HG03135 (cell line): ENCODE measurements at regions not wholly inside any gene's neighbourhood (a gene's known extent, or its start where the extent isn't known, plus 50 kb on each side); places are given as distances from the start of the nearest gene placed in this dataset.
A peak's percentile ranks its signal among the peaks of the same experiment; 100 is the strongest.

Source experiments
- ATAC-seq: cut with Tn5 transposase; IDR thresholded peaks from one replicate; pipeline ENCODE4 v1.9.1; 2021; ENCODE audit warnings: mild to moderate bottlenecking, moderate library complexity; ENCODE audit not compliant: unreplicated experiment

DNA sequence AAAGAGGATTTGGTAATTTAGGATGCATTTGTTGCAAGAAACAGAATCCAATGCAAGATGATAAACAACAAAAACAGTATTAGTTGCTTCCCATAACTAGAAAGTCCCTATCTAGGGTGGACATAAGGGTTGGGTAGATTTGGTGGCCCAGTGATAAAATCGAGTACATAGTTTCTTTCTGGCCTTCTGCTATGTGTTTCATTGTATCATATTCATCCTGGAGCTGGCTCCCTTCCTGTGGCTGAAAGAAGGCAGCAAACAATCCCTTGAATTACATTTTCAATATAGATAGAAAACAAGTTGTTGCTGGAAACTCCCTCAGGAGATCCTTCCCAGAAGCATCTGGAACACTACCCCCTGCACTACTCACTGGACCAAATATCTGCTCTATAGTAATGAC is 135.1 kb downstream of the ID4 start:
- no peak for ATAC-seq

- ATAC-seq: no peak
Measured at GRCh38 chr6:19976411-19977129, 139.4 kb downstream of the ID4 start.

DNA sequence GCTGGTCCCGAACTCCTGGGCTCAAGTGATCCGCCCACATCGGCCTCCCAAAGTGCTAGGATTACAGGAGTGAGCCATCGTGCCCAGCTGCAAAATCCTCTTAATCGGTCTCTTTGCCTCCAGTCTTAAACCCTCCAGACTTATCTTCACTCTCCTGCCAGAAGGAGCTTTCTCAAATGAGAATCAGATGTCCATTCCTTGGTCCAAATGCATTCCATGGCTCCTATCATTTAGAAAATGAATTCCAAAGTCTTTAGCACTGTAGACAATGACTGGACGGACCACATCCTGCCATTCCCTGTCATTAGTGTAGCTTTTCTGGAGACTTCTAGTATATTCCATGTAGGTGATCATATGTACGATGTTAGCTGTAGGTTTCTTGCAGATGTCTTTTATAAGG is 141.9 kb downstream of the ID4 start:
- ATAC-seq: no peak

DNA sequence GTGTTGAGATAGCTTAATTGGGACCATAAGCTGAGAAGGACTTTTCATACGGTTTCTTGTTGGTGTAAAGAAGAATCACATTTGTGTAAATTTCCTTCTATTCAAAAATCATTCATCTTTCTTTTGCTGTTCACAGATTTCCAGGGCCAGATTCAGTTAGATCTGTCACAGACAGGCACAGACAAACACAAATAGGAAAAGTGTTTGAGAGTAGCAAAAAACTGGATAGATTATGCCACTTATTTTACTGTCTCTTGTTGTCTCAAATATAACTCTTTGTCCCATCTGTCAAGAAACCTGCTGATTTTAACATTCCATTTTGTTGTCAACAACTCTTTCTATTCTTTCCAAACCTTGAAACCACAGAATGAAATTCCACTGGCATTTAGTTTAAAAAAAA is 142.8 kb downstream of the ID4 start:
- ATAC-seq: no peak

DNA sequence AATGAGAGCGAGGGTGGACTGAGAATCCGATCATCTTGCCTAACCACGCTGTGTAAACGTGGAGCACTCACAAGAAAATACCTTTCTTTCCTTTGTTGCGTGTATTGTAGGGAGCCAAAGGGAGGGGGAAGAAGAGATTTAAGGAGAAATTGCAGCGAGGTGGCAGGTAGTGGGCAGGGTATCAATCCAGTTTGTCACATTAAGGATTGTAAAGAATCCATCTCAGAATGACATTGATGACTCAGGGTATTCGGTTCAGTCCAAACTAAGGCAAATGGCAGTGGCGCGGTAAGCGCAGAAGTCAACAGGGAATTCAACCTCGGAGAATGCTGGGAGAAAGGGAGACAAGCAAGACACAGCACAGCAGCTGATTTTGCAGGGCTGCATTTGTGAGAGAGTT is 146.2 kb downstream of the ID4 start:
- ATAC-seq: no peak

DNA sequence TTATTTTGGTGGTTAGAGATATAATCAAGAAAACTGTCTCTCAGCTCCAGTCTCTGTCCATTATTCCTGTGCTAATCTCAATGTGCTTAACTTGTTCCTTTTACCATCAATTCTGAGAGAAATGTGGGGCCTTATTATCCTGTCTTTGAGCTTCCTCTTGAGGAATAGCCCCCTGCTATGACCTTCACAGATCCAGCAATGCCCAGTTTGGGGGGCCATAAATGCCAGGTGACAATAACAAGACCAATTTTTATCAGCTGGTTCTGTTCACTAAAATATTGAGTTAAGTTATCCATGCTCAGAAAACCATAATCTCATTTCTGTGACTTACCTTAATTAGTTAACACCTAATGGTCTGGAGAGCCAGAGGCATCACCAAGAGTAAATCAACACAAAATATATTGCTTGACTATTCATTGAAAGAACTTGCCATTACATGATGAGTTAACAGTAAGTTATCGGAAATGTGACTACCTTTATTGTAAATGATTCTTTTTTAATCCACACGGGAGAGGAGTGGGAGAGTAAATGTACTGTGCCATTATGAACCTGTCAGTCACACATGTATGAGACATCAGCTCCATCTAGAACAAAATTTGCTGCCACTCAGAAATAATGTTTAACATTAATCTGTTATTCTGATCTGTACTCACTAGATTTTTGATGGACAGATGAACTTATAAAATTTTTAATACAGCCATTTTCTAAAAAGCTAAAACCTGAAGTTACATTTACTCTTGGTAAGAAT is 149.7 kb downstream of the ID4 start:
- ATAC-seq: no peak

DNA sequence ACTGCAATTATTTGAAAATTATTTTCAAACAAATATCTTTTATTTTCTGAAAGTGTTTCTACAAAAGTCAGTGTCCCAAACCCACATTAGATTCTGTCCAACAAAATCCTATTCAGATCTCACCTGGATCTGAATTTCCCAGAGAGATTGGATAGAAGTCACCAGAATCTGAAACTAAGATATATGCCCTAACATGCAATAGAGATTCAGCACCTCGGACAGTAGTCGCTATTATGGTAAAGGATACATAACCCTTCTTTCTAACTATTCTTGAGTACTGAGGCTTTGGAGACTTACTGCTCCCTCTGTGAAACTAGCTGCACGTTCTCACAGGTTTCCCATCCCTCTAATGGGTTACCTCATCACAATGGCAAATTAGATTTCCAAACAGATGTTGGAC is 151.4 kb downstream of the ID4 start:
- no peak for ATAC-seq

DNA sequence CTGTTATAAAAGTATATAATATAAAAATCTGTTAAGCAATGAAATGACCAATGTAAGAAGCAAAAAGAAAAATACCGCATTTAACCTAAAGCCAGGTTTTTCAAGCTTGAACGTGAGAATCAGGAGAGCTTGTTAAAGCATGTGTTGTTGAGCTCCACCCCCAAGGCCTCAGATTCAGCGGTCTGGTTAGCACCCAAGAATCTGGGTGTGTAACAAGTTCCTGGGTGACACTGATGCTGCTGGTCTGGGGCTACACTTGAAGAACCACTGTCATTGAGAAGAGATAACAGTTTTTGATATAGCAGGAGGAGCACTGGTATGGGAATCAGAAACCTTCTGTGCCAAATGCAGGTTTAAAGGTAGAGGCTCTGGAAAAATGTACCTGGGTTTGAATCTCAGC is 154.0 kb downstream of the ID4 start:
- no peak for ATAC-seq

GRCh38 chr6:19994909-19995308 is 157.7 kb downstream of the ID4 start:
- no peak for ATAC-seq

- ATAC-seq: no peak
Measured at GRCh38 chr6:19995575-19996257, 158.5 kb downstream of the ID4 start.

GRCh38 chr6:19997104-19997503 is 159.9 kb downstream of the ID4 start:
- ATAC-seq: no peak

DNA sequence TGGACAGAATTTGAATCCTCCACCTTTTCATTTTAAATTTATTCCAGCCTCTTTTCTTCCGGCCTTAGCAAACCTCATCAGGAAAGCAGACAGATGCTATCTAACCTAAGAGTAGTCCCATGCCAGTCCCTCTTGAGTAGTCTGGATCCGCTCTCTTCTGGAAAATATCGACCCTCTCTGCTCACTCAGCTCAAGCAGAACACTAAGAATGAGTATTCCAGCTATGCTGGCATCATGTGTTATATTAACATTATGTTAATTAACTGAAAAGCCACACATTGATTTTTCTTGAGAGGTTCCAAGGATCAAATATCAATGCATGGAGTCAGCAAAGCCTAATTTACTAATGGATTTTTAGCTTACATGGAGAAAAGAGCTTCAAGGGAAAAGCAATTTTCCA is 161.4 kb downstream of the ID4 start:
- no peak for ATAC-seq

DNA sequence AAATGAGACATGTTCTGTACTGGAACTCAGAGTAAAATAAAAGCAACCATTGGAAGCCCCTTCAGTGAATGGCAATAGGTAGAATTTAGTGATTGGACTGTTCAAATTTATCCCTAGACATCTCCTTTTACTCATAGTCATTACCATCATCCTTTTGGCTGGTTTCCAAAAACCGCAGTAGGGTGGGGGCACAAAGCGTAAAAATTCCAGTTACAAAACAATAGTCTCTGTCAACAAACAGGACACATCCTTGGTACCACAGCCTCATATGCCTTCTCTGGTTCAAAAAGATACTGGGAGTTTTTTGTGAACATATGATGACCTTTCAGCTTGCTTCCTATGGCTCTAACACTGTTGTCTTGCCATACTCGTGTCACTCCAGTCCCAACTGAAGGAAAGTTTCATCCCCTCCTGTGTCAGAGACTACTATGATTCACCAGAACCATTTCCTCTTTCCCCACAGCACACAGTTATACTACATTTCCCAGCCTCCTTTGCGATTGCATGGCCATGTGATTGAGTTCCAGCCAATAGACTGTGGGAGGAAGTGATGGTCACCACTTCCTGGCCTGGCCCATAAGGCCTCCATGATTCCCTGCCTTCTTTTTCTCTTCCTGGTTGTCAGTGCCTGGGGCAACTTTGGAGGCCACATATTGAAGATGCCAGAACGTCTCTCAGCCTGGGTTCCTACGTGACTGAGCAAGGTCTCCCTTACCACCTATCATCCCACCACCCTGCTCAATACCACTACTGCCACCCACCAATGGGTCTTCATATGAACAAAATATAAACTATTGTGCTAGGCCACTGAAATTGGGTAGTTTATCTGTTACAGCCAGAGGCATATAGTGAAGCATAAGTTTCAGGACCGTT is 162.4 kb downstream of the ID4 start:
- ATAC-seq: peak; percentile 95

- no peak for ATAC-seq
Measured at GRCh38 chr6:20001286-20001685, 164.1 kb downstream of the ID4 start.

DNA sequence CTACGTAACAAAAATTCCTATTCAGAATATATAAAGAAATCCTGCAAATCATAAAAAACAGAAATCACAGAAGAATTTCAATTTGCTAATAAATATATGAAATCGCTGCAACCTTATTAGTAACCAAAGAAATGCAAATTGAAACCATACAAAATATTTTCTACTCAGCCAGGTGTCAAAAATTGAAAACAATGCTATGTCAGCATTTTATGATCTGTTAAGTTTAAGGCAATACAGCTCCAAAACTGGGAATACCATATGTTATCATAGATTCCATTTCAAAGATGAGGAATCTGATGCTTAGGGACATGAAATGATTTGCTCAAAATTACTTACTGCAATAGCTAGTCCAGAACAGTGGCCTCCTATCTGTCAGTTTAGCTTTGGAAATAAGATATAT is 168.9 kb downstream of the ID4 start:
- no peak for ATAC-seq

DNA sequence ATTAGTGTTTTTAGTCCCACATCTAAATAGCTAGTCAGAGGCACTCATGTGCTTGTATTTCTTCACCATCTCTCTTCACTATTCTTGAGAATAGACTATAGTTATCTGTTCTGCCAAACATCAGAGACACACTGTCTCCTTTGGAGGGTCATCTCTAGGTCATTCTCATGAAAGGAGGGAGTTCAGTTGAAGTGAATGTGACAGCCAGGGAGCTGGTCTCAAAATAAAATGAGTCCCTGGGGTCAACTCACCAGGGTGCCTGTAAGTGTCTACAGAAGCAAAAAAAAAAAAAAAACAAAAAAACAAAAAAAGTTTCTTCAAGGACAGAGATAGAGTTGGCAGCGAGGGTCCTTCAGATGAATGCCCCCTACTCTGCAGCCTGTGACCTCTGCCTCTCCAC is 171.0 kb downstream of the ID4 start:
- no peak for ATAC-seq

DNA sequence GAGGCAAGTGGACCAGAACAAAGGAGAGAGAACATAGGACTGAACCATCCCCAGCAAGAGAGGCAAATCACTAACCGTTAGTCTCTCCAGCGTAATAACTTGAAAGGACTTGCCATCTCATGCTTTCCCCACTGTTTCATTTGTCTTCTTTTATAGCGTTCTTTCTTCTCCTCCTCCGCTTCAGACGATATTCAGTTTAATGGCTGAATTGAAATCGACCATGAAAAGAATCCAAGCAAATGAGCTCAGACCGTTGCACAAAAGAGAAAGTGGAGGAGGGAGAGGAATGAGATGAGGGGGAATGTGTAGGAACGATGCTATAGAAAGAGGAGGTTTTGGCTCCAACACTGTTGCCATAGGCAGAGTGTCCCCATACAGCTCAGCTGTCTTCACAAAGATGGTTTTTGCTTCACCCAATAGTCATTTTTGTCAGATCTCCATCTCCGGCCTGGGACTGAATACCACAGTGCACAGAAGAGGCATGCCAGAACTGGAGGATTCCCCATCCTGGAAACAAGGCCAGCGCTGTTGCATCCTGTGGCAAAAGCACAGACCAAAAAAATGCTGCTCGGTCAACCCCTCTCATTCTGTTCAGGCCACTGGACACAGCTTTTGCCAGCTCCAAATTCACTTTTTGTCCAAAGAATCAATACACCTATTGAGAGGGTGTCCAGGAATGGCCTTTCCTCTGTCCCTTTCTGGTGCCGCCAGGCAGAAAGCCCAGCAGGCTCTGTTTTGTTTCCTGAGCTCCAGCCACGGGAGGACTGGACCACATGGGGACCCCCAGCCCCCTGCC is 176.1 kb downstream of the ID4 start:
- ATAC-seq: no peak

DNA sequence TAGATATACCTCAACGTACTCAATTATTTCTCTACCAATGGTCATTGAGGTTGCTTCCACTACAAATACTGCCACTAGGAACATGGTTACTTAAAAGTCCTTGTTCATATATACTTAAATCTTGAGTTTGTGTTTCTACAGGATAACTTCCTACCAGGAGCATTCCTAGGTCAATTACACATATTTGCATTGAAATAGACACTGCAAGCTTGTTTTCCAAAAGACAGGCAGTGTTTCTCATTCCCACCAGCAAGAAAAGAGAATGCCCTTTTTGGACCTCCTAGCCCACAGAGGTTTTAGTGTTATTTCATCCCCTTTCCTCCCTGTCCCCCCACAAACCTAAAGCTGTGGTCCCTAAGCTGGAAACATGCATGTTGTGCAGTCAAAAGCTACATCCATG is 177.3 kb downstream of the ID4 start:
- no peak for ATAC-seq

GRCh38 chr6:20020526-20020925 is 183.4 kb downstream of the ID4 start:
- no peak for ATAC-seq

- ATAC-seq: no peak
Measured at GRCh38 chr6:20021795-20022194, 184.6 kb downstream of the ID4 start.
